NCI-H345 (cell line): ENCODE measurements at regions not wholly inside any gene's neighbourhood (a gene's known extent, or its start where the extent isn't known, plus 50 kb on each side); places are given as distances from the start of the nearest gene placed in this dataset.
"Not testable (repeated sequence)": the region's sequence is repeated elsewhere in the genome, so short reads cannot be mapped to it uniquely, and the experiment has no call there.

ENCODE experiments used
- DNase-seq: peaks from one replicate; lab custom pipeline; 2025; lab: John Stamatoyannopoulos, UW

DNA sequence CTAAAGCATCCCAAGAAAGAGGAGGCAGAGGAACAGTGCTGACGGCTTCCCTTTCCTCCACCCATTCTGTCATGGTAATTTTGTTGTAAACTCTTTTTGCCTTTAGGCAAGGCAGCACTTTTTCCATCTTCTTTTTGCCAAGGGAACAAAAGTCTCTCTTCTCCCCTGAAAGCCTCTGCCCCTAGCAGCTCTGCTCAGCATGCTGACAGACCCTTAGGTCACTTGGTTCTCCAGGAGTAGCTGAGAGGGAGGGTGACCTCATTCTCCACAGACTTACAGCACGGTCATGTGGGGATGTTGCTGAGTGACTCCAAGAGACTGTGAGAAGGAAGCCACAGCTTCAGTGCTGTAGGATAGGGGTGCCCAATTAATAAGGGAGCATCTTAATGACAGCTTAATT is 81.1 kb upstream of the RALGAPA2 start:
- no peak for DNase-seq

DNA sequence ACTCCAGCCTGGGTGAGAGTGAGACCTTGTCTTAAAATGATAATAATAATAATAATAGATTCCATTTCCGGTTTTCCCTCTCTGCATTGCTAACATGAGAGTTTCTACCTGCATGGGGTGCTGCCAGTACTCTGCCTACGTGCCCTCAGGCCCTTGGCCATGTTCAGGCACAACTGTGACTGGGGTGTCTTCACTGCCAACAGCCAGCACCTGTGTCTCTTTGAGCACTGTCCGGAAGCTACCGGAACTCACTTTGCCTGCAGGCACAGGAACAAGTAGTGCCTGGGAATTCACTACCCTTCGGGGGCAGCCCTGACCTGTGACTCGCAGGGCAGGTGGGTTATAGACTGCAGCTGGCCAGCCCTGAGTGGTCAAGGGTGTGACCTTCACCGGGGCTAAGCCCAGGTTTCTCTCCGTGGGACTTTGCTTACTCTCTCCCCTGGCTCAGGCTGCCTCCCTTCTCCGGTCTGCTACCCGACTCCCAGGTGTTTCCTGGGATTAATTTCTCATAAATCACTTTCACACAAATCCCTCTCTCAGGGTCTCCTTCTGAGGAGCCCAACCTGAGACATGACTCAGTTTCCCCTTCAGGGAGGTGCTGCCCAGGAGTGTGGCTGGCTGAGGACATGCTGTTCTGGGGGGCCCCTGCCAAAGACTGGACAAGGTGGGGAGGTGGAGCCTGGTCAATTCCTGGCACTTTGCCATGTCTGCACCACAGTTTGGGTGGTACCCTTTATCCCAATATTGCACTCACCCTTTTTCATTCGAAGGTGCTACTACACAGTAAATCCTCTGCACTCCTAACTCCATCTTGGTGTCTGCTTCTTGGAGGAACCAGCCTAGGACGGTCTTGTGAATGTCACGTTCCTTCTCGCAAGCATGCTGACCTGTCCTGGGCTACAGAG is 79.5 kb upstream of the RALGAPA2 start:
- no peak for DNase-seq

DNA sequence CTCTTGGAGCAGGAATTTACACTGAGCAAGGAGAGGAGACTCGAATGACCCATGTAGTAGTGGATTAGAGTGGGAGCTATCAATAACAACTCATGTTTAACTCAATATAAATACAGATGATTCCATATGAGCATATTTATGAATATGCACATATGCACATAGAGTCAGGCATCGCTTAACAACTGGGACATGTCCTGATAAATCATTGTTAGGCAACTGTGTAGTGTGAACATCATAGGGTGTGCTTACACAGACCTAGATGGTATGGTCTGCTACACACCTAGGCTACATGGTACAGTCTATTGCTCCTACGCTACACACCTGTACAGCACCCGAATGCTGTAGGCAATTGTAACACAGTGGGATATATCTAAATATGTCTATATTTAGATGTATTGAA is 75.9 kb upstream of the RALGAPA2 start:
- DNase-seq, result no peak

DNA sequence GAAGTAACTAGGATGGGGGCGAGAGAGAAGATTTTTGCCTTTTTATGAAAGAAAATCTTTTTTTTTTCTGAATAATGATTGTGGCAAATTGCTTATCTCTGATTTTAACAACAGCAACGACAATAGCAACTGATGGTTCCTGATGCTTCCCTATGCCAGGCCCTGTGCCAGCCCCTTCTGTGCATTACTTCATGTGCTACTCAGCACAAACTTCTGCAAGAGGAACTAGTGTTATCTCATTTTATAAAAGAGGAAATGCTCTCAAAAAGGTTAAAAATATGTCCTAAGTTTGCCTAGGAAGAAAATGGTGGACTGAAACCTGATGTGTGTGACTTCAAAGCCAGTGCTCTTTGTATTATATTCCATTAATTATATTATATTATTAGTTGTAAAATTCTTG is 74.0 kb upstream of the RALGAPA2 start:
- DNase-seq, result no peak

DNA sequence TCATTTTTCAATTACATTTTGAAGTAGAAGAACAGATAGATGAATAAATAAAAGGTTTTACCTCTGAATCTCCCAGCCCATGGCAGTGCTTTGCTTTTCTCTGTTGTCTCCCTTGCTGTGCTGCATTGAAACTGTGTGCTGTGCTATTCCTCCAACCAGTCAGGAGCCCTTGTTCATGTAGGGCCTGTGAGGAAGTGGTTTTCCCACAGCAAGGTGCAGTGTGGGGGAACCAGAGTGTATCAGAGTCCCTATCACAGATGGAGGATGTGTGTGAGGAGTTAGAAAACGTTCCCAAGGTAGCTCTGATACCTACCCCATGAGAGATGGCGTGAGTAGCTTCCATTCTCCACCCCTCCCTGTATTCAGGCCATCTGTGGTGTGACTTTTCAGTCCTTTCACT is 72.8 kb upstream of the RALGAPA2 start:
- no peak for DNase-seq

DNA sequence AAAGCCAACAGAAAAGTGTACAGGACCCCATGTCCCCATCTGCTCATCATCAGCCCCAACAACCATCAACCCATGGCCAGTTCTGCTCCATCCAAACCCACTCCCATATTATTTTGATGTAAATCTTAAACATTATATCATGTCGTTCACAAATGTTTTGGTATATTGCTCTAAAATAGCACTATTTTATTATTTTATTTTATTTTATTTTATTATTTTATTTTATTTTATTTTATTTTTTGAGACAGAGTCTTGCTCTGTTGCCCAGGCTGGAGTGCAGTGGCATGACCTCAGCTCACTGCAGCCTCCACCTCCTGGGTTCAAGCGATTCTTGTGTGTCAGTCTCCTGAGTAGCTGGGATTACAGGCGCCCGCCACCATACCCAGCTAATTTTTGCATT is 72.0 kb upstream of the RALGAPA2 start:
- not testable (repeated sequence) for DNase-seq

DNA sequence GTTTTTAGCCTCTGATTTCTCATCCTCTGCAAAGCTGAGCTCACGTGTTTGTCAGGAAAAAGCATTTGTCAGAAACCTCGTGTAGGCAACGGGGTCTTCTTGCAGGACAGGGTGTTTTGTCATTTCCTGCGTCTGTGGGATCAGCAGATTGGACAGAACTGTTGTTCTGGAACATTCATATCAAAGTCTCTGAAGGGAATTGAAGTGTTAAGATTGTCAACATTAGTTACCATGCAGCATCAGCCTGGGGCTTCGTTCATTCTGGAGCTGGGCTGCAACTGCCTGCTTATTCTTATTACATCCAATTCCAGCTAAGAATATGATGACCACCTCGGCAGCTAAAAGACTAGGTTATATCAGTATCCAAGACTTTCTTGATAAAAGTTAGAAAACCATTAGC is 71.0 kb upstream of the RALGAPA2 start:
- no peak for DNase-seq

DNA sequence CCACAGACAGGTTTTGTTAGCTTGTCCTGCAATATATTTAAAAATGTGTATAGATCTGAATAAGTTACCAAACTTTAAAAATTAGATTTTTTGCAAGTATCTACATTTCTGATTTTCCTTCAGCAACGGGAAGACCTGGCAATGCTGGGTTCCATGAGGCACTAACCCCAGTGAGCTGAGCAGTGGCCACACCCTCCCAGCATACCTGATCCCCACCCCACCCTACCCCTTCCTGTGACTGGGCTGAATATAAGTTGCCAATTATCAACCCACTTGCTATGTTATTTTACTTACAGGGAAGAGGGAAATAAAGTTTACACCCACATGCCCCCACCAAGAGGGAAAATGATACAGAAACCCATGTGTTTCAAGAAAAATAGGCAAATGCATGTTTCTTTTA is 70.3 kb upstream of the RALGAPA2 start:
- no peak for DNase-seq

DNA sequence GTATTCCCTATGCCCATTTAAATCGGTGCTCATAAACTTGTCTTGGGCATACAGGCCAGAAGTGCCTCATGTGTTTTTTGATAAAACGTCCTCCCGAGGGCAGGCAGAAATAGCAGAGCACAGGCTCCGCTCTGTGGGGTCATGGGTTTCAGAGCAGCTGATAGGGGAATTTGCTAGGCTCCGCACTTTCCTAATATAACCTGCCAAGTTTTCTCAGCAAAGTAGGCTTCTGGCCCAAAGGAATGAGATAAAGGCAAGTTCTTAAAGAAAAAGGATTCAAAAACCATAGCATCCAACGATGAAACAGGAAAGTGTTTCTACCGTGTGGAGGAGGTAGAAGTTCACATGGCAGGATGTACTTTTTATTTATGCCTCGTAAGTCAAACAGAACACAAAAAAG is 69.8 kb upstream of the RALGAPA2 start:
- no peak for DNase-seq

DNA sequence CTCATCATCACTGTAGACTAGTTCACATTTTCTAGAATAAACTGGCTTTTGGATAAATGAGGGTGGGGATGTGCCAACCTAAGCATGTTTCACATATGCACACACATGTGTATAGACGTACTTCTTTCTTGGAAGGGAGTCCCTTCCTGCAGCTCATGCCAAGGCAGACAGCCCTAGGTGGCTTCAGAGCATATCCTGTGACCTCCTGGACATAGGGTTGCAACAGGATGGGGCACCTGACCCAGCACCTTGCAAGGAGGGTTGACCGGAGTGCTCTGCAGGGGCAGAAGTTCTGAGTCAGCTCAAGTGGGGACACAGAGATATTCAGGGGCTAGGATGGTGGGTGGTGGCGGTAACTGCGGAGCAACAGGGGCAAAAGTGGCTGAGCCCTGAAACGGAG is 68.6 kb upstream of the RALGAPA2 start:
- DNase-seq, result no peak

DNA sequence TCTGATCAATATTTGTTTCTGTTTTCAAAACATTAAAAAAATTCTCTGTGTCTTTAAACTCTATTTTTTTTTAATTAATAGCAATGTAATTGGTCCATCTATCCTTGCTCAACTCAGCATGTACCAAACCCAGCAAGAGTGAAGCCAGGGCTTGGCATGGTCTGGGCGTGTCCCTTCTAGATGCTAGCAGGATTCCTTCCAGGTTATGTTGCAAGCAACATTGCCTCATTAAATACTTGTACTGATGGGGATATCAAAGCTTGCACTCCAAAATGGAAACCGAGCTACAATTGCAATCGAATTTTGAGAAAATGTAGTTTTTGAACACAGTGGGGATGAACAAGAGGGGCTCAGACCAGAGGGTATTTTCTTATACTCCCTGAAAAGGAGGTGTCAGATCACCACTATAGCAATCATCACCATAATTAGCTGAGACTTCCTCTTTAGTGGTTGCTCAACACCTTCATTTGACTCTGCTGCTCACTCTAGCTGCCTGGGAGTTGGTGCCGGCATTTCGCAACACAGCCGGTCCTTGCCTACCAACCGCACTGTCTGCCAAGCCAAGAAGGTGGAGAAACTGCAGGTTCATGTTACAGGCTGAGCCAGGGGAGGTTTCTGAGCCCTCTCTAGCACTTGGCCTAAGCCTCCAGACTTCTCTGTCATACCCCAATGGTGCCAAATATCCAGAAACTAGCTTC is 67.8 kb upstream of the RALGAPA2 start:
- no peak for DNase-seq

DNA sequence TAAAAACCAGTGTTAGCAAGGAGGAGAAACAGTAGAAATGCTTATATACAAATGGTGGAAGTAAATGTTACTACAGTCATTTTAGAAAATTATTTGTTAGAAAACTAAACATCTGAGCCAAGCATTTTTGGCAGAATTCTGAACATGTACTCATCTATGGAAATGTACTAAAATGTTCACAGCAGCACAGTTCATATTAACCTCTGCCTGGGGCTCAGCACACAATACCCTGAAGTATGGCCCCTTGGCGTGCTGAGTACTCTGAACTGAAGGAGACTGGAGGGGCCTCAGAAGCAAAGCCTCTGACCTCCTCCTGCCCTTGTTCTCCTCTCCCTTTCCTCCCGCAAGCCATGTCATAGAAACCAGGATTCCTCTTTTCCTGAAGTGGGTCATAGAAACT is 66.2 kb upstream of the RALGAPA2 start:
- DNase-seq, result no peak

DNA sequence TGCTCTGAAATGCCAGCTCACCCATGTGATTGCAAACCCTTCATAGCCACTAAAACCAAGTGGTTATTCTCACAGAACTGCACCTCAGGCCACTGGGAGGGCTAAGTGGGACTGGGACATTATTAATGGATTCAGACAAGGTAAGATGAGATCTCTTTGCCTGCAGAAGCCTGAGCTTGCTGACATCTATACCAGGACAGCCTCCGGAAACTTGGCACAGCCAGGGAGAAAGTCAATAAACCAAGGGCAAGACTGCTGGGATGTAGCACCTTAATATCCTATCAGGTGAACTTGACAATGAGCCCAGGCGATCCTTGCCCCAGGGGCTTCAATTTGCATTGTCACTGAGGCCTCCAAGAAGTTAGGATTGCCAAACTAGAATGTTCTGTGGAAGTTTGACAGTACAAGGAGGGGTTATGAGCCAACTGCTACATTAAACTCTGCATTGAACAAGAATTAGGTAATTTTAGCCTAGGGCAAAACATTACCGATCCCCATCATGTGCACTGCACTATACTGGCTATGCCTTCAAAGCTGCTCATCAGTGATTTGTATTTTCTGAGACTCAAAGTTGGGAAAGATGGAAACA is 60.1 kb upstream of the RALGAPA2 start:
- peak; percentile 33 for DNase-seq

DNA sequence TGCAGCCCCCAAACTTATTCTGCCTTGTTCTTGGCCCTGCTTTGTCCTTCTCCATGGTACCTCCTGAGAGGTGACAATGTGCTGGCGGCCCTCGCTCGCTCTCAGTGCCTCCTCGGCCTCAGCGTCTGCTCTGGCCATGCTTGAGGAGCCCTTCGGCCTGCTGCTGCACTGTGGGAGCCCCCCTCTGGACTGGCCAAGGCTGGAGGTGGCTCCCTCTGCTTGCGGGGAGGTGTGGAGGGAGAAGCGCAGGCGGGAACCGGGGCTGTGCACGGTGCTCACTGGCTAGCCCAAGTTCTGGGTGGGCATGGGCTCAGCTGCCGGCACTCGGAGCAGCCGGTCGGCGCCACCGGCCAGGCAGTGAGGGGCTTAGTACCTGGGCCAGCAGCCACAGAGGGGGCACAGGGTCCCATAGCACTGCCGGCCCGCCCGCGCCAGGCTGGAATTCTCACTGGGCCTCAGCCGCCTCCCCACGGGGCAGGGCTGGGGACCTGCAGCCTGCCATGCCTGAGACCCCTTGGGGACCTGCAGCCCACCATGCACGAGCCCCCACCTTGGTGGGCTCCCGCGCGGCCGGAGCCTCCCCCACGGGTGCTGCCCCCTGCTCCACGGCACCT is 55.9 kb upstream of the RALGAPA2 start:
- DNase-seq, result no peak

DNA sequence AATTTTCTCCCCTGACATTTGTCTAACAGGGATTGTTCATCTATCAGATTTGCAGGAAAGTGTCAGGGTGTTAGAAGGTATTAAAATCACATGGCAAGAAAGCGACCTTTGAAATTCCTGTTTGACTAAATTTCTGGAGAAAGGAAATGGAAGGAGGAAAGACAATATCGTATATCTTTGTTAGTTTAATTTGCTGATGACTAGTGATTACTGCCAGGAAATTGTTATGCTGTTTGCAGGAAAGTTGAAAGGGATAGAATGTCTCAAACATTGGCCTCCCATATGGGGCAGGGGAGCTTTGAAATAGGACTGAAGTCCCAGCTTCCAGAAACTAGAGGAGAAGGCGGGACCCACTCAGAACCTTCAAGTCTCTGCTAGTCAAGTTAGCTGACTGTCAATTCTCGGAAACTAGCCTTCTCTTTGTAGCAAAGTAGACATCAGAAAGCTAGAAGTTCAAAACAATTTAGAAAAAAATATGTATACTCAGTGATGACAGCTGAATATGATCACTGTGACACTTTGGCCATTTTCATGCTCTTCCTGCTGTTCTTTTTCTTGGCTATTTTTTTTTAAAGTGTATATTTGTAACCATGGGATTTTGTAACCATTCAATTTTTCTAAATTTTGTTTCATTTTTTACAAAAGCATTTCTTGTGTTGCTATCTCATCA is 53.4 kb upstream of the RALGAPA2 start:
- no peak for DNase-seq

DNA sequence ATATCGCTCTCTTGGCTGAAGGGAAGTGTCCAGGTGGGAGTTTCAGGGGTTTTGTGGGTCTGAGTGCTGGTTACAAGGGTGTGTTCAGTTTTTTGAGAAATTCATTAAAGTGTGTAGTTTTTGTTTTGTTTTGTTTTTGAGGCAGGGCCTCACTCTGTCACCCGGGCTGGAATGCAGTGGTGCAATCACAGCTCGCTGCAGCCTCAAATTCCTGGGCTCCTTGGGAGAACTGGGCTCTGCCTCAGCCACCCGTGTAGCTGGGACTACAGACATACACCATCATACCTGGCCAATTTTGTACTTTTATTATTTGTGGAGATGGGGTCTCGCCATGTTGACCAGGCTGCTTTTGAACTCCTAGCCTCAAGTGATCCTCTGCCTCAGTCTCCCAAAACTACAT is 51.2 kb upstream of the RALGAPA2 start:
- DNase-seq, result no peak
